ENCODE measurements at regions not wholly inside any gene's neighbourhood (a gene's known extent, or its start where the extent isn't known, plus 50 kb on each side); places are given as distances from the start of the nearest gene placed in this dataset.

- TF ChIP-seq CREB1 (IDR thresholded peaks at IDR 0.05; ENCODE audit: low read depth) (no peak), TEAD4 (IDR thresholded peaks at IDR 0.05) (no peak), CEBPB (IDR thresholded peaks at IDR 0.05) (no peak), ZBTB7A (IDR thresholded peaks at IDR 0.05; ENCODE audit: low read depth) (no peak), NFIC (IDR thresholded peaks at IDR 0.05) (no peak), EP300 (IDR thresholded peaks at IDR 0.05; ENCODE audit: borderline replicate concordance) (no peak), TAF1 (IDR thresholded peaks at IDR 0.05; ENCODE audit: low read depth) (no peak), TCF12 (IDR thresholded peaks at IDR 0.05; ENCODE audit: low read depth) (no peak), MAX (IDR thresholded peaks at IDR 0.05) (no peak), YY1 (IDR thresholded peaks at IDR 0.05; ENCODE audit: low read depth) (no peak), FOXM1 (IDR thresholded peaks at IDR 0.05; ENCODE audit: borderline replicate concordance, low read depth) (no peak), REST (IDR thresholded peaks at IDR 0.05; ENCODE audit: low read depth) (no peak), RAD21 (IDR thresholded peaks at IDR 0.05; ENCODE audit: low read depth) (no peak), EGR1 (IDR thresholded peaks at IDR 0.05) (no peak)
- TF ChIP-seq, protein P1, sequence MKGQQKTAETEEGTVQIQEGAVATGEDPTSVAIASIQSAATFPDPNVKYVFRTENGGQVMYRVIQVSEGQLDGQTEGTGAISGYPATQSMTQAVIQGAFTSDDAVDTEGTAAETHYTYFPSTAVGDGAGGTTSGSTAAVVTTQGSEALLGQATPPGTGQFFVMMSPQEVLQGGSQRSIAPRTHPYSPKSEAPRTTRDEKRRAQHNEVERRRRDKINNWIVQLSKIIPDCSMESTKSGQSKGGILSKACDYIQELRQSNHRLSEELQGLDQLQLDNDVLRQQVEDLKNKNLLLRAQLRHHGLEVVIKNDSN (IDR thresholded peaks at IDR 0.05): no peak
Measured at GRCh38 chr6:44730771-44731391, 343.4 kb downstream of the CDC5L start.

- TF ChIP-seq FOXM1 (IDR thresholded peaks at IDR 0.05; ENCODE audit: borderline replicate concordance, low read depth) (no peak), TCF12 (IDR thresholded peaks at IDR 0.05; ENCODE audit: low read depth) (no peak), EGR1 (IDR thresholded peaks at IDR 0.05) (no peak), ZBTB7A (IDR thresholded peaks at IDR 0.05; ENCODE audit: low read depth) (no peak), YY1 (IDR thresholded peaks at IDR 0.05; ENCODE audit: low read depth) (no peak)
Measured at GRCh38 chr6:44731485-44732095, 344.1 kb downstream of the CDC5L start.

- no peak for TF ChIP-seq MAX (IDR thresholded peaks at IDR 0.05)
- no peak for TF ChIP-seq CREB1 (IDR thresholded peaks at IDR 0.05; ENCODE audit: low read depth)
- no peak for TF ChIP-seq TEAD4 (IDR thresholded peaks at IDR 0.05)
- no peak for TF ChIP-seq EGR1 (IDR thresholded peaks at IDR 0.05)
- no peak for TF ChIP-seq REST (IDR thresholded peaks at IDR 0.05; ENCODE audit: low read depth)
- no peak for TF ChIP-seq NFIC (IDR thresholded peaks at IDR 0.05)
- TF ChIP-seq YY1 (IDR thresholded peaks at IDR 0.05; ENCODE audit: low read depth): no peak
- no peak for TF ChIP-seq RAD21 (IDR thresholded peaks at IDR 0.05; ENCODE audit: low read depth)
- TF ChIP-seq CEBPB (IDR thresholded peaks at IDR 0.05): no peak
- TF ChIP-seq, protein P1 (IDR thresholded peaks at IDR 0.05): no peak
- TF ChIP-seq TAF1 (IDR thresholded peaks at IDR 0.05; ENCODE audit: low read depth): no peak
- no peak for TF ChIP-seq TCF12 (IDR thresholded peaks at IDR 0.05; ENCODE audit: low read depth)
- TF ChIP-seq FOXM1 (IDR thresholded peaks at IDR 0.05; ENCODE audit: borderline replicate concordance, low read depth): no peak
- TF ChIP-seq ZBTB7A (IDR thresholded peaks at IDR 0.05; ENCODE audit: low read depth): no peak
- TF ChIP-seq EP300 (IDR thresholded peaks at IDR 0.05; ENCODE audit: borderline replicate concordance): no peak
Measured at GRCh38 chr6:44732243-44732642, 344.7 kb downstream of the CDC5L start.

GRCh38 chr6:44733126-44733525 is 345.6 kb downstream of the CDC5L start:
- TF ChIP-seq TCF12 (IDR thresholded peaks at IDR 0.05; ENCODE audit: low read depth) (no peak), YY1 (IDR thresholded peaks at IDR 0.05; ENCODE audit: low read depth) (no peak), CEBPB (IDR thresholded peaks at IDR 0.05) (no peak), FOXM1 (IDR thresholded peaks at IDR 0.05; ENCODE audit: borderline replicate concordance, low read depth) (no peak)

DNA sequence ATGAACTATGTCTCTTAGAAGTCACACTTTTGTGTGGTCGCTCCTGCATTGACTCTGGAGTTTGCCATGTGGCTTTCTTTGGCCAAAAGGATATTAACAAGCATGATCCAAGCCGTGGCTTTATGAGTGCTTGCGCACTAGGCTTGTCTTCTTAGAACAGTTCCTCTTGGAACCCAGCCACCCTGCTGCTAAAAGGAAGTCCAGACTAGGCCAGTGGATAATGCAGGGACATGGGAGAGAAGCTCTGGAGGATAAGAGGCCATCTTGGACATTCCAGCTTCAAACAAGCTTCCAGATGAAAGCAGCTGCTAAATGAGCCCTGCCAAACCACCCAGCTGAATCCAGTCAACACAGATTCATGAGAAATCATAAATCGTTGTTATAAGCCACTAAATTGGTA is 346.4 kb downstream of the CDC5L start:
- TF ChIP-seq YY1 (IDR thresholded peaks at IDR 0.05; ENCODE audit: low read depth): no peak
- no peak for TF ChIP-seq TAF1 (IDR thresholded peaks at IDR 0.05; ENCODE audit: low read depth)
- TF ChIP-seq REST (IDR thresholded peaks at IDR 0.05; ENCODE audit: low read depth): no peak
- no peak for TF ChIP-seq CREB1 (IDR thresholded peaks at IDR 0.05; ENCODE audit: low read depth)
- TF ChIP-seq NFIC (IDR thresholded peaks at IDR 0.05): no peak
- no peak for TF ChIP-seq EGR1 (IDR thresholded peaks at IDR 0.05)
- TF ChIP-seq RAD21 (IDR thresholded peaks at IDR 0.05; ENCODE audit: low read depth): no peak
- no peak for TF ChIP-seq EP300 (IDR thresholded peaks at IDR 0.05; ENCODE audit: borderline replicate concordance)
- no peak for TF ChIP-seq ZBTB7A (IDR thresholded peaks at IDR 0.05; ENCODE audit: low read depth)
- TF ChIP-seq, protein P1 (IDR thresholded peaks at IDR 0.05): no peak
- no peak for TF ChIP-seq MAX (IDR thresholded peaks at IDR 0.05)
- TF ChIP-seq TEAD4 (IDR thresholded peaks at IDR 0.05): no peak
- no peak for TF ChIP-seq FOXM1 (IDR thresholded peaks at IDR 0.05; ENCODE audit: borderline replicate concordance, low read depth)
- no peak for TF ChIP-seq CEBPB (IDR thresholded peaks at IDR 0.05)
- TF ChIP-seq TCF12 (IDR thresholded peaks at IDR 0.05; ENCODE audit: low read depth): no peak
